Epithelial cell of proximal tubule (primary cell): ENCODE measurements at regions not wholly inside any gene's neighbourhood (a gene's known extent, or its start where the extent isn't known, plus 50 kb on each side); places are given as distances from the start of the nearest gene placed in this dataset.

Experiments used
- DNase-seq: peaks from one replicate; pipeline ENCODE4 v3.0.0-alpha.2; 2011; ENCODE audit warnings: low read depth
- H3K4me3 ChIP-seq: 2 replicates; pipeline ENCODE4 v1.5.1; 2011; ENCODE audit warnings: low read depth, mild to moderate bottlenecking, low read length
- CTCF ChIP-seq: conservative IDR thresholded peaks from 2 replicates; pipeline ENCODE4 v1.5.1; 2012; ENCODE audit warnings: low read depth, mild to moderate bottlenecking, low read length

- TF ChIP-seq CTCF, result no peak
- no peak for DNase-seq
- H3K4me3 ChIP-seq, result no peak overlapping the region
Observed at GRCh38 chr20:23203951-23204730, 118.0 kb upstream of the CD93 start.

- no peak overlapping the region for H3K4me3 ChIP-seq
- TF ChIP-seq CTCF, result no peak
- DNase-seq, result no peak
Observed at GRCh38 chr20:23203310-23203709, 117.2 kb upstream of the CD93 start.

- TF ChIP-seq CTCF, result no peak
- H3K4me3 ChIP-seq, result no peak overlapping the region
- DNase-seq, result no peak
Observed at GRCh38 chr20:23201658-23202057, 115.5 kb upstream of the CD93 start.

GRCh38 chr20:23200914-23201313 lies 114.8 kb upstream of the CD93 start:
- no peak for DNase-seq
- peak; percentile 69 for TF ChIP-seq CTCF
- no peak overlapping the region for H3K4me3 ChIP-seq

GRCh38 chr20:23200413-23200812 lies 114.3 kb upstream of the CD93 start:
- H3K4me3 ChIP-seq, result no peak overlapping the region
- TF ChIP-seq CTCF, result no peak
- no peak for DNase-seq

GRCh38 chr20:23199356-23199755 lies 113.2 kb upstream of the CD93 start:
- no peak overlapping the region for H3K4me3 ChIP-seq
- DNase-seq, result no peak
- no peak for TF ChIP-seq CTCF

- no peak for DNase-seq
- H3K4me3 ChIP-seq, result no peak overlapping the region
- no peak for TF ChIP-seq CTCF
Observed at GRCh38 chr20:23198815-23199214, 112.7 kb upstream of the CD93 start.
